ENCODE measurements at regions not wholly inside any gene's neighbourhood (a gene's known extent, or its start where the extent isn't known, plus 50 kb on each side); places are given as distances from the start of the nearest gene placed in this dataset.

GRCh38 chr1:8179132-8179793 is 138.7 kb upstream of the SLC45A1 start:
- no peak for DNase-seq (ENCODE audit: low spot score)
- 88% methylated on average over 1 of the region's 1 CpG for WGBS
- Histone ChIP-seq H3K4me3 (ENCODE audit: low read depth in 1 of 3, low read length in 3 of 3) (peak overlapping the region in 1 of 3 donors; percentile 32), H3K9me3 (ENCODE audit: control insufficient read depth in 4 of 4, low read length in 3 of 4) (peaks cover 0 to 8% (median 6%) of the 10 kb centered on the region in 4 donors), H3K27me3 (ENCODE audit: control insufficient read depth in 4 of 4, insufficient read depth in 4 of 4, low read length in 3 of 4) (no peaks in the 10 kb centered on the region), H3K27ac (ENCODE audit: low read depth in 1 of 2, low read length in 2 of 2) (no peak overlapping the region), H3K4me1 (ENCODE audit: control insufficient read depth in 4 of 4, insufficient read depth in 4 of 4, low read length in 3 of 4) (peaks cover 0 to 3% (median 0%) of the 10 kb centered on the region in 4 donors), H3K36me3 (ENCODE audit: control insufficient read depth in 4 of 4, insufficient read depth in 3 of 4, low read depth in 1 of 4, low read length in 3 of 4) (no peaks in the 10 kb centered on the region), H3K9ac (ENCODE audit: low read depth in 1 of 2, low read length in 2 of 2) (no peak overlapping the region)
- TF ChIP-seq JUND (IDR thresholded peaks at IDR 0.05) (no peak), FOXA1 (IDR thresholded peaks at IDR 0.05) (no peak), MAX (IDR thresholded peaks at IDR 0.05) (no peak), CTCF (IDR thresholded peaks at IDR 0.05; ENCODE audit: low read depth, low read length, missing input control) (no peak), SP1 (IDR thresholded peaks at IDR 0.05) (no peak), RAD21 (IDR thresholded peaks at IDR 0.05) (no peak), YY1 (IDR thresholded peaks at IDR 0.05) (no peak), FOXA2 (IDR thresholded peaks at IDR 0.05) (no peak), HNF4A (conservative IDR thresholded peaks at IDR 0.05) (no peak), HNF4G (IDR thresholded peaks at IDR 0.05) (no peak), NR2F2 (IDR thresholded peaks at IDR 0.05) (no peak)

- Histone ChIP-seq H3K4me1 (ENCODE audit: control insufficient read depth in 4 of 4, insufficient read depth in 4 of 4, low read length in 3 of 4) (peaks cover 0 to 8% (median 5%) of the 10 kb centered on the region in 4 donors), H3K9me3 (ENCODE audit: control insufficient read depth in 4 of 4, low read length in 3 of 4) (peaks cover 0 to 8% (median 6%) of the 10 kb centered on the region in 4 donors), H3K27me3 (ENCODE audit: control insufficient read depth in 4 of 4, insufficient read depth in 4 of 4, low read length in 3 of 4) (no peaks in the 10 kb centered on the region), H3K27ac (ENCODE audit: low read depth in 1 of 2, low read length in 2 of 2) (no peak overlapping the region), H3K36me3 (ENCODE audit: control insufficient read depth in 4 of 4, insufficient read depth in 3 of 4, low read depth in 1 of 4, low read length in 3 of 4) (no peaks in the 10 kb centered on the region), H3K4me3 (ENCODE audit: low read depth in 1 of 3, low read length in 3 of 3) (no peak overlapping the region), H3K9ac (ENCODE audit: low read depth in 1 of 2, low read length in 2 of 2) (no peak overlapping the region)
- DNase-seq (ENCODE audit: low spot score), result no peak
- WGBS, result 88% methylated on average over 3 of the region's 3 CpGs
- no peak for TF ChIP-seq ZBTB33 (IDR thresholded peaks at IDR 0.05)
- TF ChIP-seq RAD21 (IDR thresholded peaks at IDR 0.05), result no peak
- no peak for TF ChIP-seq FOXA1 (IDR thresholded peaks at IDR 0.05)
- TF ChIP-seq MAX (IDR thresholded peaks at IDR 0.05), result no peak
- TF ChIP-seq EGR1 (IDR thresholded peaks at IDR 0.05; ENCODE audit: low read depth in 2 of 2), result no peak
- TF ChIP-seq GABPA (IDR thresholded peaks at IDR 0.05 in 1 of 2, conservative IDR thresholded peaks at IDR 0.05 in 1 of 2), result no peak
- no peak for TF ChIP-seq NR2F2 (IDR thresholded peaks at IDR 0.05)
- no peak for TF ChIP-seq HNF4G (IDR thresholded peaks at IDR 0.05)
- no peak for TF ChIP-seq HNF4A (conservative IDR thresholded peaks at IDR 0.05)
- no peak for TF ChIP-seq RXRA (IDR thresholded peaks at IDR 0.05)
- no peak for TF ChIP-seq TAF1 (conservative IDR thresholded peaks at IDR 0.05)
- no peak for TF ChIP-seq ATF3 (IDR thresholded peaks at IDR 0.05)
- TF ChIP-seq FOXA2 (IDR thresholded peaks at IDR 0.05), result no peak
- TF ChIP-seq CTCF (IDR thresholded peaks at IDR 0.05; ENCODE audit: low read depth, low read length, missing input control), result no peak
- TF ChIP-seq JUND (IDR thresholded peaks at IDR 0.05), result no peak
- no peak for TF ChIP-seq YY1 (IDR thresholded peaks at IDR 0.05)
- TF ChIP-seq REST (IDR thresholded peaks at IDR 0.05), result no peak
- no peak for TF ChIP-seq SP1 (IDR thresholded peaks at IDR 0.05)
These were observed 141.6 kb upstream of the SLC45A1 start for GRCh38 chr1:8176279-8176678.
